ENCODE measurements at regions not wholly inside any gene's neighbourhood (a gene's known extent, or its start where the extent isn't known, plus 50 kb on each side); places are given as distances from the start of the nearest gene placed in this dataset.

DNA sequence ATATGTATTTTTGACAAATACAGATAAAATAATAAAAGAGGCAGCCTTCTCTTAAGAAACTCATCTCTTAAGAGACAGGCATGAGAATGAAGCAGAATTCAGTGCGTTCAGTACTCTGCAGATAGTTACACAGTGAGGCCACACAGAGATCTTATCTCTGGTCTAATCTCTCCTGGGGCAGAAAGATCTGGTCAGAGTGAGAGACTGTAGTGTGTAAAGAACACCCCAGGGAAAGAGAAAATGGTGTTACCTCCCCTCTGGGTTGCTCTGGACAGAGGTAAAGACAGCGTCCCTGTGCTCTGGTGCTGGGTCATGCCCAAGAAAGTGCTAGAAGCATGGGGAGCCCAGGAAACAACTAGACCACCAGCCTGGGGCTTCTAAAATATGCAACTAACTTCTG is 216.3 kb downstream of the SIPA1L2 start:
- DNase-seq (ENCODE audit: extremely low spot score in 2 of 2) = no peak
- Histone ChIP-seq H3K4me1 (no peaks in the 10 kb centered on the region), H3K27ac (no peak overlapping the region), H3K36me3 (peaks cover 0 to 39% of the 10 kb centered on the region in 2 donors), H3K27me3 (no peaks in the 10 kb centered on the region), H3K9me3 (peaks cover 8% of the 10 kb centered on the region), H3K4me3 (no peak overlapping the region)
- TF ChIP-seq POLR2A (IDR thresholded peaks at IDR 0.05) (no peak), CTCF (IDR thresholded peaks at IDR 0.05) (no peak), POLR2AphosphoS5 (IDR thresholded peaks at IDR 0.05; ENCODE audit: insufficient read depth in 1 of 2, low read depth in 1 of 2) (no peak)
- intact Hi-C loops (cut with DNase I) = no loop called here

DNA sequence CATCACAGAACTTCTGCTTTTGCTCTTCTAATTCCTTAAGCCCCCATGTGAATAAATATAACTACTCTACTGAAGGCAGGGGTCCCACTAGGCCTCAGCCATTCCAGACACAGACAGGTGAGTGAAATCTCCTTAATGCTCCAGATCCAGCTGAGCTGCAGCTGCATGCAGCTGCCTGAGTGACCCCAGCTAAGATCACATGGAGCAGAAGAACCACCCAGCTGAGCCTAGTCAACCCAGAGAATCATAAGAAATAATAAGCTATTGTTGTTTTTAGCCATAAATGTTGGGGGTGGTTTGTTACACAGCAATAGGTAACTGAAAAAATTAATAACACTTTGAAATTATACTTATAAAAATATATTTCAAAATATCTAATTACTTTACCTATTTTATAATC is 220.3 kb downstream of the SIPA1L2 start:
- intact Hi-C loops (cut with DNase I) = no loop called here
- H3K36me3 ChIP-seq = peaks cover 0 to 29% of the 10 kb centered on the region in 2 donors
- H3K4me3 ChIP-seq = no peak overlapping the region
- no peak for DNase-seq (ENCODE audit: extremely low spot score in 2 of 2)
- H3K9me3 ChIP-seq = peaks cover 8% of the 10 kb centered on the region
- H3K4me1 ChIP-seq = no peaks in the 10 kb centered on the region
- no peak overlapping the region for H3K27ac ChIP-seq
- H3K27me3 ChIP-seq = no peaks in the 10 kb centered on the region
- TF ChIP-seq POLR2A (IDR thresholded peaks at IDR 0.05) = no peak
- TF ChIP-seq POLR2AphosphoS5 (IDR thresholded peaks at IDR 0.05; ENCODE audit: insufficient read depth in 1 of 2, low read depth in 1 of 2) = no peak
- TF ChIP-seq CTCF (IDR thresholded peaks at IDR 0.05) = no peak

DNA sequence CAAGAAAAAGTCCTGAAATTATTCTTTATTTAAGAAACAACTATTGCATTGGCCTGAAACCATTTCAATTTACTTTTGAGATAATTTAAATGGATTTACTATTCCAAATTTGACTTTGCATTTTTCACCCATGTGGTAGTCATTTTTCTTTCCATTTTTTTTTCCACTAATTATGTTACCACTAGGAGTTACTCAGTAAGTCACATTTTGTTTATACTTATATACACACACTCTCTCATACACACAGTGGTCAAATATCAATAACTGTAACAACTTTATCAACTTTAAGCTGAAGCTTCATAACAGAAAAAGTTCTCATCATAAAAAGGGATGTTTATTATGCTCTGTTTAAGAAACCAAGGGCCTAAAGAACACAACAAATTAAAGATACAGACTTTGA is 222.8 kb downstream of the SIPA1L2 start:
- Histone ChIP-seq H3K4me1 (no peaks in the 10 kb centered on the region), H3K9me3 (peaks cover 8% of the 10 kb centered on the region), H3K4me3 (no peak overlapping the region), H3K36me3 (peaks cover 0 to 29% of the 10 kb centered on the region in 2 donors), H3K27ac (no peak overlapping the region), H3K27me3 (no peaks in the 10 kb centered on the region)
- intact Hi-C loops (cut with DNase I) = no loop called here
- TF ChIP-seq CTCF (IDR thresholded peaks at IDR 0.05) (no peak), POLR2AphosphoS5 (IDR thresholded peaks at IDR 0.05; ENCODE audit: insufficient read depth in 1 of 2, low read depth in 1 of 2) (no peak), POLR2A (IDR thresholded peaks at IDR 0.05) (no peak)
- DNase-seq (ENCODE audit: extremely low spot score in 2 of 2) = no peak

DNA sequence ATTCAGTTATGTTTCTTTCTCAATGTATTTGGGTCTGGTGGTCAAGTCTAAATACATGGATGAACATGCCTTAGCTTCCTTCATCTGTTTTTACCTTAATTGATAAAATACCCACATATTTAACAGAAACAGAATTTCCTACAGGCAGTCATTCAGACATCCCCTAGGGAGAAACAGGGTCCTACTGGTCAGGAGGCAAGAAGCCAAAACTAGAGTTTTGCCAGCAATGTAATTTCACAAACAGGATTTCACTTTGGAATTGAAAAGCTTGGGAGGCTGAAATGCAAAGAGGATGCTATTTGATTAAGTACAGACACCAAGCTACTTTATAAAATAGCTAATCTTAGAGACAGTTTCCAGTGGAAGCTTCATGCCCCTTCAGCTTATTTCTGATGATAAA is 224.2 kb downstream of the SIPA1L2 start:
- Histone ChIP-seq H3K27me3 (no peaks in the 10 kb centered on the region), H3K4me3 (no peak overlapping the region), H3K36me3 (peaks cover 0 to 28% of the 10 kb centered on the region in 2 donors), H3K4me1 (no peaks in the 10 kb centered on the region), H3K9me3 (peaks cover 8% of the 10 kb centered on the region), H3K27ac (no peak overlapping the region)
- intact Hi-C loops (cut with DNase I) = no loop called here
- DNase-seq (ENCODE audit: extremely low spot score in 2 of 2) = no peak
- TF ChIP-seq CTCF (IDR thresholded peaks at IDR 0.05) (no peak), POLR2AphosphoS5 (IDR thresholded peaks at IDR 0.05; ENCODE audit: insufficient read depth in 1 of 2, low read depth in 1 of 2) (no peak)

DNA sequence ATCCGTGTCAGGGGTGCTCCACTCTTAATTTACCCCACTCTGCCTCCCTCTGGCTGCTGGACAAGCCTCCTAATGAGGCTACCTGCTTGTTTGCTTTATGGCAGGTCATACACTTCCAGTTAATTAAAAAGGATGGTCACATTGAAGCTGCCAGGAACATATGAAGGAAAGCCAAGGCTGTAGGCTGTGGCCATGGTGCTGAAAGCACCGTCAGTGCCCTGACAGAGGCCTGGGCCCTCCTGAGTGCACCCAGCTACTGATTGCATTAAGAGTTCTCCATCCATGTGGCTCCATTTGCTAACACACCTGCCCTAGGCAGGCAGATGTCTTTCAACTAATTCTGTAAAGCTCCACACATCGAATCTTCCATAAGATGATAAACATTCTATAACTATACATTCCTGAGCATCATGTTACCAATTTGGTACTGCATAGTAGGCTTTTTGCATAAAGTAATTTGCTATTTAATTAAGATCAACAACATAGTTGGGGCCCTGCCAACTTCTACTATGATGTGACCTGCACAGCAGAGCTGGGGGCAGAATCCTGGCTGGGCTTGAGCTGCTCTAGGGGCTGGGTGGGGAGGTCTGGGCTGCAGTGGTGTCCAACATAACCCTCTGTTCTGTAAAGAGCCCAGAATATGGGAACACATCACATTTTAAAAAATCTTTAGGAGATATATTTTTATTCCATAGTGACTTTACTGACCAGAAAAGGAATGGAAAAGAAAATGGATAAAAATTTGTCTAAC is 224.8 kb downstream of the SIPA1L2 start:
- no peak overlapping the region for H3K4me3 ChIP-seq
- no peak overlapping the region for H3K27ac ChIP-seq
- peaks cover 8% of the 10 kb centered on the region for H3K9me3 ChIP-seq
- H3K36me3 ChIP-seq = peaks cover 0 to 24% of the 10 kb centered on the region in 2 donors
- no peak for TF ChIP-seq POLR2AphosphoS5 (IDR thresholded peaks at IDR 0.05; ENCODE audit: insufficient read depth in 1 of 2, low read depth in 1 of 2)
- no peak for TF ChIP-seq POLR2A (IDR thresholded peaks at IDR 0.05)
- TF ChIP-seq CTCF (IDR thresholded peaks at IDR 0.05) = no peak
- DNase-seq (ENCODE audit: extremely low spot score in 2 of 2) = no peak
- no peaks in the 10 kb centered on the region for H3K4me1 ChIP-seq
- intact Hi-C loops (cut with DNase I) = no loop called here
- H3K27me3 ChIP-seq = no peaks in the 10 kb centered on the region

Measured in vagina (tissue), 2 donors.